ENCODE measurements at regions not wholly inside any gene's neighbourhood (a gene's known extent, or its start where the extent isn't known, plus 50 kb on each side); places are given as distances from the start of the nearest gene placed in this dataset.

GRCh38 chr12:92003701-92004100, 141.9 kb downstream of the BTG1 start:
- DNase-seq (ENCODE audit: low read depth in 1 of 2, low spot score in 1 of 2) = no peak

- no peak for DNase-seq (ENCODE audit: low read depth in 1 of 2, low spot score in 1 of 2)
Measured at GRCh38 chr12:92002673-92003382, 142.8 kb downstream of the BTG1 start.

GRCh38 chr12:92002195-92002649, 143.4 kb downstream of the BTG1 start:
- no peak for DNase-seq (ENCODE audit: low read depth in 1 of 2, low spot score in 1 of 2)

- no peak for DNase-seq (ENCODE audit: low read depth in 1 of 2, low spot score in 1 of 2)
Measured at GRCh38 chr12:92000597-92000996, 145.0 kb downstream of the BTG1 start.

GRCh38 chr12:91999823-92000222, 145.8 kb downstream of the BTG1 start:
- no peak for DNase-seq (ENCODE audit: low read depth in 1 of 2, low spot score in 1 of 2)

- no peak for DNase-seq (ENCODE audit: low read depth in 1 of 2, low spot score in 1 of 2)
Measured at GRCh38 chr12:91998316-91998715, 147.3 kb downstream of the BTG1 start.

- DNase-seq (ENCODE audit: low read depth in 1 of 2, low spot score in 1 of 2) = no peak
Measured at GRCh38 chr12:91994208-91994797, 151.3 kb downstream of the BTG1 start.

GRCh38 chr12:91993287-91994017, 152.2 kb downstream of the BTG1 start:
- DNase-seq (ENCODE audit: low read depth in 1 of 2, low spot score in 1 of 2) = no peak

GRCh38 chr12:91991399-91992187, 154.1 kb downstream of the BTG1 start:
- no peak for DNase-seq (ENCODE audit: low read depth in 1 of 2, low spot score in 1 of 2)

- no peak for DNase-seq (ENCODE audit: low read depth in 1 of 2, low spot score in 1 of 2)
Measured at GRCh38 chr12:91990525-91990924, 155.1 kb downstream of the BTG1 start.

- DNase-seq (ENCODE audit: low read depth in 1 of 2, low spot score in 1 of 2) = no peak
Measured at GRCh38 chr12:91989143-91989542, 156.5 kb downstream of the BTG1 start.

- DNase-seq (ENCODE audit: low read depth in 1 of 2, low spot score in 1 of 2) = no peak
Measured at GRCh38 chr12:91988086-91988923, 157.3 kb downstream of the BTG1 start.

GRCh38 chr12:91986084-91986483, 159.6 kb downstream of the BTG1 start:
- no peak for DNase-seq (ENCODE audit: low read depth in 1 of 2, low spot score in 1 of 2)

GRCh38 chr12:91985002-91985787, 160.5 kb downstream of the BTG1 start:
- DNase-seq (ENCODE audit: low read depth in 1 of 2, low spot score in 1 of 2) = no peak

- DNase-seq (ENCODE audit: low read depth in 1 of 2, low spot score in 1 of 2) = no peak
Measured at GRCh38 chr12:91984556-91984955, 161.1 kb downstream of the BTG1 start.

GRCh38 chr12:91983935-91984334, 161.7 kb downstream of the BTG1 start:
- no peak for DNase-seq (ENCODE audit: low read depth in 1 of 2, low spot score in 1 of 2)

- DNase-seq (ENCODE audit: low read depth in 1 of 2, low spot score in 1 of 2) = no peak
Measured at GRCh38 chr12:91982946-91983345, 162.7 kb downstream of the BTG1 start.

GRCh38 chr12:91980389-91980821, 165.2 kb downstream of the BTG1 start:
- no peak for DNase-seq (ENCODE audit: low read depth in 1 of 2, low spot score in 1 of 2)

- no peak for DNase-seq (ENCODE audit: low read depth in 1 of 2, low spot score in 1 of 2)
Measured at GRCh38 chr12:91978143-91978542, 167.5 kb downstream of the BTG1 start.

GRCh38 chr12:91975891-91976290, 169.8 kb downstream of the BTG1 start:
- DNase-seq (ENCODE audit: low read depth in 1 of 2, low spot score in 1 of 2) = no peak

Data from activated CD4-positive, alpha-beta T cell treated with anti-CD3 and anti-CD28 coated beads, Interleukin-2, amount 50 U/mL, for 24 hours (primary cell).